ENCODE measurements at regions not wholly inside any gene's neighbourhood (a gene's known extent, or its start where the extent isn't known, plus 50 kb on each side); places are given as distances from the start of the nearest gene placed in this dataset.
A peak's percentile ranks its signal among the peaks of the same experiment; 100 is the strongest.

- Histone ChIP-seq H2BK120ac (ENCODE audit: insufficient read depth, low read length, poor library complexity) (no peak overlapping the region), H3K4me2 (ENCODE audit: low read length) (no peak overlapping the region), H3K79me1 (ENCODE audit: low read length) (no peaks in the 10 kb centered on the region), H3K9me3 (ENCODE audit: insufficient read depth, low read depth, low read length) (no peaks in the 10 kb centered on the region), H3K4me3 (ENCODE audit: low read depth, low read length) (no peak overlapping the region), H2AK5ac (ENCODE audit: low read length) (no peak overlapping the region), H2AFZ (ENCODE audit: insufficient read depth, low read length, poor library complexity) (no peak overlapping the region), H3K23ac (ENCODE audit: low read length) (no peak overlapping the region), H3K79me2 (ENCODE audit: control insufficient read depth, insufficient read depth, low read length, poor library complexity) (no peaks in the 10 kb centered on the region), H4K8ac (ENCODE audit: low read depth, low read length) (no peak overlapping the region), H2BK12ac (ENCODE audit: low read length) (no peak overlapping the region), H3K18ac (ENCODE audit: low read length) (no peak overlapping the region), H4K91ac (ENCODE audit: low read depth, low read length) (no peak overlapping the region), H2BK5ac (ENCODE audit: low read depth, low read length, poor library complexity) (no peak overlapping the region), H4K12ac (ENCODE audit: low read depth, low read length) (no peak overlapping the region), H3K4ac (ENCODE audit: low read depth, low read length) (no peak overlapping the region), H3K9ac (ENCODE audit: low read length) (no peak overlapping the region), H3K27me3 (ENCODE audit: insufficient read depth, low read length) (no peaks in the 10 kb centered on the region), H3K14ac (ENCODE audit: low read length) (no peak overlapping the region), H3K27ac (ENCODE audit: low read depth, low read length) (no peak overlapping the region), H3K36me3 (ENCODE audit: control insufficient read depth in 1 of 2, insufficient read depth in 2 of 2, low read length in 2 of 2) (peaks cover 0 to 4% of the 10 kb centered on the region in 2 experiments), H3K4me1 (ENCODE audit: control insufficient read depth in 1 of 2, insufficient read depth in 2 of 2, low read length in 2 of 2) (peaks cover 1 to 2% of the 10 kb centered on the region in 2 experiments)
- no CpG with 5 or more reads among the region's 2 CpGs for WGBS (ENCODE audit: extremely low coverage, insufficient coverage, insufficient read length)
- DNase-seq = no peak
Measured at GRCh38 chr2:52327641-52328040, 1295.7 kb upstream of the NRXN1 start.

GRCh38 chr2:52314231-52314630 is 1282.3 kb upstream of the NRXN1 start:
- Histone ChIP-seq H3K36me3 (ENCODE audit: control insufficient read depth in 1 of 2, insufficient read depth in 2 of 2, low read length in 2 of 2) (no peaks in the 10 kb centered on the region), H3K4me2 (ENCODE audit: low read length) (no peak overlapping the region), H3K23ac (ENCODE audit: low read length) (no peak overlapping the region), H2BK120ac (ENCODE audit: insufficient read depth, low read length, poor library complexity) (no peak overlapping the region), H3K4me1 (ENCODE audit: control insufficient read depth in 1 of 2, insufficient read depth in 2 of 2, low read length in 2 of 2) (peaks cover 0 to 2% of the 10 kb centered on the region in 2 experiments), H3K27ac (ENCODE audit: low read depth, low read length) (no peak overlapping the region), H3K14ac (ENCODE audit: low read length) (no peak overlapping the region), H3K79me2 (ENCODE audit: control insufficient read depth, insufficient read depth, low read length, poor library complexity) (no peaks in the 10 kb centered on the region), H3K9me3 (ENCODE audit: insufficient read depth, low read depth, low read length) (no peaks in the 10 kb centered on the region), H3K9ac (ENCODE audit: low read length) (no peak overlapping the region), H2BK12ac (ENCODE audit: low read length) (no peak overlapping the region), H4K12ac (ENCODE audit: low read depth, low read length) (no peak overlapping the region), H2BK5ac (ENCODE audit: low read depth, low read length, poor library complexity) (no peak overlapping the region), H2AFZ (ENCODE audit: insufficient read depth, low read length, poor library complexity) (no peak overlapping the region), H2AK5ac (ENCODE audit: low read length) (no peak overlapping the region), H3K18ac (ENCODE audit: low read length) (no peak overlapping the region), H3K4ac (ENCODE audit: low read depth, low read length) (no peak overlapping the region), H3K27me3 (ENCODE audit: insufficient read depth, low read length) (no peaks in the 10 kb centered on the region), H3K79me1 (ENCODE audit: low read length) (no peaks in the 10 kb centered on the region), H4K91ac (ENCODE audit: low read depth, low read length) (no peak overlapping the region), H4K8ac (ENCODE audit: low read depth, low read length) (no peak overlapping the region), H3K4me3 (ENCODE audit: low read depth, low read length) (no peak overlapping the region)
- WGBS (ENCODE audit: extremely low coverage, insufficient coverage, insufficient read length) = no CpG with 5 or more reads among the region's 3 CpGs
- no peak for DNase-seq

- H3K27ac ChIP-seq (ENCODE audit: low read depth, low read length) = no peak overlapping the region
- H3K23ac ChIP-seq (ENCODE audit: low read length) = no peak overlapping the region
- no CpG with 5 or more reads among the region's 2 CpGs for WGBS (ENCODE audit: extremely low coverage, insufficient coverage, insufficient read length)
- H3K4me3 ChIP-seq (ENCODE audit: low read depth, low read length) = no peak overlapping the region
- no peak overlapping the region for H3K4ac ChIP-seq (ENCODE audit: low read depth, low read length)
- no peaks in the 10 kb centered on the region for H3K9me3 ChIP-seq (ENCODE audit: insufficient read depth, low read depth, low read length)
- H3K79me1 ChIP-seq (ENCODE audit: low read length) = no peaks in the 10 kb centered on the region
- no peak overlapping the region for H2AFZ ChIP-seq (ENCODE audit: insufficient read depth, low read length, poor library complexity)
- no peak overlapping the region for H3K18ac ChIP-seq (ENCODE audit: low read length)
- no peak overlapping the region for H4K8ac ChIP-seq (ENCODE audit: low read depth, low read length)
- H3K9ac ChIP-seq (ENCODE audit: low read length) = no peak overlapping the region
- no peaks in the 10 kb centered on the region for H3K36me3 ChIP-seq (ENCODE audit: control insufficient read depth in 1 of 2, insufficient read depth in 2 of 2, low read length in 2 of 2)
- peak overlapping the region; percentile 27 for H2BK5ac ChIP-seq (ENCODE audit: low read depth, low read length, poor library complexity)
- no peaks in the 10 kb centered on the region for H3K79me2 ChIP-seq (ENCODE audit: control insufficient read depth, insufficient read depth, low read length, poor library complexity)
- no peak overlapping the region for H2BK12ac ChIP-seq (ENCODE audit: low read length)
- H4K12ac ChIP-seq (ENCODE audit: low read depth, low read length) = no peak overlapping the region
- no peak for DNase-seq
- H2AK5ac ChIP-seq (ENCODE audit: low read length) = no peak overlapping the region
- no peaks in the 10 kb centered on the region for H3K27me3 ChIP-seq (ENCODE audit: insufficient read depth, low read length)
- H3K4me1 ChIP-seq (ENCODE audit: control insufficient read depth in 1 of 2, insufficient read depth in 2 of 2, low read length in 2 of 2) = peaks cover 0 to 2% of the 10 kb centered on the region in 2 experiments
- H2BK120ac ChIP-seq (ENCODE audit: insufficient read depth, low read length, poor library complexity) = no peak overlapping the region
- no peak overlapping the region for H3K4me2 ChIP-seq (ENCODE audit: low read length)
- H4K91ac ChIP-seq (ENCODE audit: low read depth, low read length) = peak overlapping the region; percentile 14
- H3K14ac ChIP-seq (ENCODE audit: low read length) = no peak overlapping the region
Measured at GRCh38 chr2:52312486-52312885, 1280.6 kb upstream of the NRXN1 start.

- H3K23ac ChIP-seq (ENCODE audit: low read length) = no peak overlapping the region
- no peak overlapping the region for H3K9ac ChIP-seq (ENCODE audit: low read length)
- no peak overlapping the region for H3K4me3 ChIP-seq (ENCODE audit: low read depth, low read length)
- H2AK5ac ChIP-seq (ENCODE audit: low read length) = no peak overlapping the region
- H3K79me1 ChIP-seq (ENCODE audit: low read length) = no peaks in the 10 kb centered on the region
- H3K4ac ChIP-seq (ENCODE audit: low read depth, low read length) = no peak overlapping the region
- H3K18ac ChIP-seq (ENCODE audit: low read length) = no peak overlapping the region
- H3K4me1 ChIP-seq (ENCODE audit: control insufficient read depth in 1 of 2, insufficient read depth in 2 of 2, low read length in 2 of 2) = peaks cover 0 to 2% of the 10 kb centered on the region in 2 experiments
- no peaks in the 10 kb centered on the region for H3K79me2 ChIP-seq (ENCODE audit: control insufficient read depth, insufficient read depth, low read length, poor library complexity)
- no peak overlapping the region for H4K91ac ChIP-seq (ENCODE audit: low read depth, low read length)
- no peak overlapping the region for H2BK5ac ChIP-seq (ENCODE audit: low read depth, low read length, poor library complexity)
- H3K9me3 ChIP-seq (ENCODE audit: insufficient read depth, low read depth, low read length) = no peaks in the 10 kb centered on the region
- no peak overlapping the region for H2BK120ac ChIP-seq (ENCODE audit: insufficient read depth, low read length, poor library complexity)
- no peak overlapping the region for H2BK12ac ChIP-seq (ENCODE audit: low read length)
- H2AFZ ChIP-seq (ENCODE audit: insufficient read depth, low read length, poor library complexity) = no peak overlapping the region
- peak overlapping the region; percentile 69 for H3K27ac ChIP-seq (ENCODE audit: low read depth, low read length)
- H3K36me3 ChIP-seq (ENCODE audit: control insufficient read depth in 1 of 2, insufficient read depth in 2 of 2, low read length in 2 of 2) = no peaks in the 10 kb centered on the region
- DNase-seq = no peak
- H4K8ac ChIP-seq (ENCODE audit: low read depth, low read length) = no peak overlapping the region
- no peak overlapping the region for H3K4me2 ChIP-seq (ENCODE audit: low read length)
- H3K27me3 ChIP-seq (ENCODE audit: insufficient read depth, low read length) = no peaks in the 10 kb centered on the region
- H4K12ac ChIP-seq (ENCODE audit: low read depth, low read length) = no peak overlapping the region
- WGBS (ENCODE audit: extremely low coverage, insufficient coverage, insufficient read length) = no CpG with 5 or more reads among the region's 5 CpGs
- H3K14ac ChIP-seq (ENCODE audit: low read length) = no peak overlapping the region
Measured at GRCh38 chr2:52311862-52312261, 1279.9 kb upstream of the NRXN1 start.

All from trophoblast cell (in vitro differentiated cells and primary cell).